T-cell (primary cell): ENCODE measurements at regions not wholly inside any gene's neighbourhood (a gene's known extent, or its start where the extent isn't known, plus 50 kb on each side); places are given as distances from the start of the nearest gene placed in this dataset.

Source experiments
- ATAC-seq, 4 experiments: fragments of 200-7000 bp in 3 of 4; fragments of 150-1000 bp in 1 of 4; cut with Tn5 transposase; replicated peaks in 1 of 4; 1 replicate in 3 of 4; 2 replicates in 1 of 4; pipeline ENCODE4 v1.10.0; 2021; ENCODE audit warnings: moderate library complexity in 3 of 4, mild to moderate bottlenecking in 2 of 4, moderate number of reproducible peaks in 1 of 4
- CTCF ChIA-PET, 2 donors: fragments of 300-600 bp; sonication (Branson Sonifier 250); formaldehyde crosslinking; loops; one replicate each; lab custom pipeline; 2022; ENCODE audit warnings: antibody characterized with exemption in 2 of 2; lab: Charles Lee
- POLR2A ChIA-PET, 2 donors: fragments of 300-600 bp; sonication (Branson Sonifier 250); formaldehyde crosslinking; loops; one replicate each; lab custom pipeline; 2022; ENCODE audit warnings: antibody characterized with exemption in 2 of 2; lab: Charles Lee
- DNase-seq, 35 experiments: peaks; one replicate each; pipeline versions ENCODE4 v3.0.0 to v3.0.0-alpha.2; 2013 to 2023
- H3K27ac ChIP-seq: one replicate; pipeline ENCODE4 v1.5.1; 2013; ENCODE audit warnings: low read length
- H3K27me3 ChIP-seq, 2 experiments: replicated peaks in 1 of 2; 1 replicate in 1 of 2; 2 replicates in 1 of 2; pipeline versions ENCODE4 v1.6.1 to v1.7.0; 2013; ENCODE audit warnings: low read length in 1 of 2, mixed read lengths in 1 of 2; ENCODE audit not compliant: control insufficient read depth in 2 of 2, insufficient read depth in 2 of 2; ENCODE audit errors: extremely low read depth in 1 of 2
- H3K36me3 ChIP-seq, 2 donors: 1 replicate in 1 of 2; 2 replicates in 1 of 2; pipeline versions ENCODE4 v1.6.1 to v1.7.0; 2013; ENCODE audit warnings: low read length in 1 of 2; ENCODE audit not compliant: control insufficient read depth in 2 of 2, insufficient read depth in 1 of 2; ENCODE audit errors: extremely low read depth in 1 of 2
- H3K4me1 ChIP-seq, 2 experiments: 1 replicate in 1 of 2; 2 replicates in 1 of 2; pipeline versions ENCODE4 v1.6.1 to v1.7.0; 2013; ENCODE audit warnings: low read length in 2 of 2, mixed read lengths in 1 of 2; ENCODE audit not compliant: insufficient read depth in 2 of 2, control insufficient read depth in 1 of 2; ENCODE audit errors: extremely low read depth in 1 of 2
- H3K4me3 ChIP-seq, 2 donors: 1 replicate in 1 of 2; 2 replicates in 1 of 2; pipeline versions ENCODE4 v1.5.1 to v1.7.0; 2013; ENCODE audit warnings: mild to moderate bottlenecking in 2 of 2, low read length in 1 of 2, moderate library complexity in 1 of 2; ENCODE audit not compliant: control insufficient read depth in 1 of 2; ENCODE audit errors: extremely low read depth in 1 of 2
- H3K9me3 ChIP-seq: 2 replicates; pipeline ENCODE4 v1.7.0; 2013
- H3K27ac Mint-ChIP-seq, 2 donors: one replicate each; pipeline ENCODE4 v1.8.0; 2020 to 2021; ENCODE audit warnings: mild to moderate bottlenecking in 2 of 2, mixed read lengths in 2 of 2
- H3K27me3 Mint-ChIP-seq, 2 donors: one replicate each; pipeline ENCODE4 v1.8.0; 2021 to 2022; ENCODE audit warnings: mixed read lengths in 2 of 2
- H3K36me3 Mint-ChIP-seq: one replicate; pipeline ENCODE4 v1.8.0; 2021; ENCODE audit warnings: mixed read lengths
- H3K4me1 Mint-ChIP-seq, 3 donors: one replicate each; pipeline ENCODE4 v1.8.0; 2020 to 2022; ENCODE audit warnings: mixed read lengths in 3 of 3, mild to moderate bottlenecking in 1 of 3
- H3K4me3 Mint-ChIP-seq, 3 donors: one replicate each; pipeline ENCODE4 v1.8.0; 2020 to 2022; ENCODE audit warnings: mild to moderate bottlenecking in 3 of 3, mixed read lengths in 3 of 3, moderate library complexity in 3 of 3
- H3K9me3 Mint-ChIP-seq, 3 donors: one replicate each; pipeline ENCODE4 v1.8.0; 2020 to 2022; ENCODE audit warnings: mixed read lengths in 3 of 3
- WGBS: methylation state at CpG from one replicate; pipeline ENCODE4 v1.1.5; 2013; ENCODE audit warnings: missing lambda C conversion rate; ENCODE audit not compliant: insufficient coverage; 5-methylcytosine and 5-hydroxymethylcytosine counted together

DNA sequence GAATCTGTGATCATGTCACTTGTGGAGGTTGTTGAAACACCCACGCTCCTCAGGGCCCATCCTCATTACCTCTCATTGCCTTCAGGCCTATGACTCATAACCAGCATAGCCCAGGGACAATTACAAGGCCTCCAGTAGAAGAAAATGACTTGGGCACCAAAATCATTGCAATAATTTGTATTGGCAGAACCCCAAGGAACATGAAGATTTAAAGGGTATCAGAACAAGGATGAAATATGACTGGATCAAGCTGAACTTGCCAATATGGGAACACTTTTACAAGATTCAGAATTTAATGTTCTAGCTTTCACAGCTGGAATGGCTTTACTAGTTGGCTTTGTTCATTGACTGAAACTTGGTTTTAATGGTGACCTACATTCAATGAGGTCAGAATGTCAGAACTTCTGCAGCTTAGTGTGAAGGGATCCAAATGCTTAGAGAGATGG is 156.4 kb downstream of the COPS8 start:
- WGBS: no CpG with 5 or more reads among the region's 1 CpG
- H3K27ac Mint-ChIP-seq: no peak overlapping the region

DNA sequence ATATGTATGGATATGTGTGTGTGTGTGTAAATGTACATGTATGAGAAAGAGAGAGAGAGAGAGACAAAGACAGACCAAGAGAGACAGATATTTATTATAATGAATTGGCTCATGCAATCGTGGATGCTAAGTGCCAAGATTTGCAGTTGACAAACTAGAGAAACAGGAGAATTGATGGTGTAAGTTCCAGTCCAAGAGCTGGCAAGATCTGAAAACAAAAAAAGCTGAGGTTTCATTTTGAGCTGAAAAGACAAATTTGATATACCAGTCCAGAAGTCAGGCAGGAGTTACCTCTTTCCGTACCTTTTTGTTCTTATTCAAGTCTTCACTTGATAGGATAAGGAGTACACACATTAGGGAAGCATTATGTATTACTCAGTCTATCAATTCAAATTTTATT is 157.8 kb downstream of the COPS8 start:
- H3K27ac Mint-ChIP-seq: no peak overlapping the region
- Histone ChIP-seq H3K4me1 (no peaks in the 10 kb centered on the region), H3K9me3 (peaks cover 2% of the 10 kb centered on the region), H3K36me3 (no peaks in the 10 kb centered on the region), H3K27me3 (no peaks in the 10 kb centered on the region), H3K27ac (no peak overlapping the region), H3K4me3 (no peak overlapping the region)
- ATAC-seq (no peak), DNase-seq (no peak)
- H3K9me3 Mint-ChIP-seq: peaks cover 10 to 25% (median 15%) of the 10 kb centered on the region in 3 donors
- WGBS: 29% methylated on average over 1 of the region's 2 CpGs
- H3K4me3 Mint-ChIP-seq: no peak overlapping the region
- no peaks in the 10 kb centered on the region for H3K36me3 Mint-ChIP-seq
- peaks cover 2 to 13% of the 10 kb centered on the region in 2 donors for H3K27me3 Mint-ChIP-seq
- POLR2A ChIA-PET: no interaction called here
- H3K4me1 Mint-ChIP-seq: no peaks in the 10 kb centered on the region
- CTCF ChIA-PET: no interaction called here

More for the DNA sequence above, 156.4 kb downstream of the COPS8 start:
- peaks cover 10 to 25% (median 15%) of the 10 kb centered on the region in 3 donors for H3K9me3 Mint-ChIP-seq
- H3K4me3 Mint-ChIP-seq: no peak overlapping the region
- H3K4me1 Mint-ChIP-seq: no peaks in the 10 kb centered on the region
- no peak for ATAC-seq
- H3K27me3 Mint-ChIP-seq: peaks cover 2 to 18% of the 10 kb centered on the region in 2 donors
- H3K9me3 ChIP-seq: peaks cover 2% of the 10 kb centered on the region
- H3K27me3 ChIP-seq: peaks cover 0 to 3% of the 10 kb centered on the region in 2 experiments
- ChIA-PET CTCF (no interaction called here), POLR2A (no interaction called here)
- no peak for DNase-seq
- H3K36me3 Mint-ChIP-seq: no peaks in the 10 kb centered on the region
- H3K27ac ChIP-seq: no peak overlapping the region
- H3K36me3 ChIP-seq: no peaks in the 10 kb centered on the region
- no peaks in the 10 kb centered on the region for H3K4me1 ChIP-seq
- no peak overlapping the region for H3K4me3 ChIP-seq

DNA sequence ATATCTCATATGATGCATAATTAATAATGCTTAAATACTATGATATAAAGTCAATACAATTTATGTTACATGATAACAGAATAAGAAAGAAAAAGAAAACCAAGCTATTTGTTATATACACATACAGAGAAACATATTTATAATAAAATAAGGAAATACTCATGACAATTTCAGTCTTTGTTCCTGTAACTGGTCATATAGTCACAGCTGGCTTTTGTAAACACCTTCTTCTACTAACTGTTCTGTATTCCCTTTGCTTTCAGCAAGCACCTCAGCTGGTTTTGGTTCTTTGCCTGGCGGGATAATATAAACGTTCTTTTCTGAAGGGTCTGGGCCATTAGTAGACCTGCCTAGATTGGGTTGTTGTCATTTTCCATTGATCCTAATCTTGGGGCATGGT is 158.5 kb downstream of the COPS8 start:
- Histone ChIP-seq H3K27ac (no peak overlapping the region), H3K9me3 (peaks cover 2% of the 10 kb centered on the region), H3K27me3 (no peaks in the 10 kb centered on the region), H3K36me3 (no peaks in the 10 kb centered on the region), H3K4me3 (no peak overlapping the region), H3K4me1 (no peaks in the 10 kb centered on the region)
- H3K27me3 Mint-ChIP-seq: peaks cover 8 to 17% of the 10 kb centered on the region in 2 donors
- no peaks in the 10 kb centered on the region for H3K4me1 Mint-ChIP-seq
- H3K36me3 Mint-ChIP-seq: no peaks in the 10 kb centered on the region
- ChIA-PET POLR2A (no interaction called here), CTCF (interaction anchor here in 1 of 2 donors (0.6 kb wide), 1 partner anchor 25 kb away, joined by 6 read pairs; no protein-coding TSS in a partner anchor)
- 40% methylated on average over 1 of the region's 2 CpGs for WGBS
- no peak overlapping the region for H3K27ac Mint-ChIP-seq
- peaks cover 10 to 25% (median 15%) of the 10 kb centered on the region in 3 donors for H3K9me3 Mint-ChIP-seq
- H3K4me3 Mint-ChIP-seq: no peak overlapping the region
- no peak for DNase-seq
- ATAC-seq: no peak

DNA sequence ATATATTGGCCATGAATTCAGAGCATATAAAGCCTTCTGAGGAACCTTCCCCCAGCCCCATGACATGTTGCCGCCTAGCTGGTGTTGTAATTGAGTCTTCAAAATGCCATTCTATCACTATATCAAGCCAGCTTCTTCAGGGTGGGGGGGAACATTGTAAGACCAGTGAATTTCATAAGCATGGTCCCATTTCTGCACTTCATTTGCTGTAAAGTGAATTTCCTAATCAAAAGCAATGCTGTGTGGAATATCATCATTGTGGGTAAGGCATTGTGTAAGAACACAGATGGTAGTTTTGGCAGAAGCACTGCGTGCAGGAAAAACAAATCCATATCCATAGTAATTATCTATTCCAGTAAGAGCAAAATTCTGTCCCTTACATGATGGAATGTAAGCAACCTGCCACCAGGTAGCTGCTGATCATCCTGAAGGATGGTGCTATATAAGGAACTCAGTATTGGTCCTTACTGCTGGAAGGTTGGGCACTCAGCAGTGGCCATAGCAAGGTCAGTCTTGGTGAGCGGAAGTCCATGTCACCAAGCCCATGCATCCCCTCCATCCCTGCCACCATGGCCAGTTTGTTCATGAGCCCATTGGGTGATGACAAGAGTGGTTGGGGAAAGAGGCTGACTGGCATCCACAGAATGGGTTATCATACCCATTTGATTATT is 159.4 kb downstream of the COPS8 start:
- POLR2A ChIA-PET: no interaction called here
- Mint-ChIP-seq H3K4me1 (no peaks in the 10 kb centered on the region), H3K9me3 (peaks cover 10 to 25% (median 15%) of the 10 kb centered on the region in 3 donors), H3K36me3 (no peaks in the 10 kb centered on the region), H3K27me3 (peaks cover 14 to 22% of the 10 kb centered on the region in 2 donors), H3K27ac (no peak overlapping the region), H3K4me3 (no peak overlapping the region)
- no peaks in the 10 kb centered on the region for H3K4me1 ChIP-seq
- CTCF ChIA-PET: no interaction called here
- H3K27me3 ChIP-seq: no peaks in the 10 kb centered on the region
- DNase-seq (no peak), ATAC-seq (no peak)
- H3K9me3 ChIP-seq: peaks cover 2% of the 10 kb centered on the region
- no peaks in the 10 kb centered on the region for H3K36me3 ChIP-seq
- H3K4me3 ChIP-seq: no peak overlapping the region
- no peak overlapping the region for H3K27ac ChIP-seq
- no CpG with 5 or more reads among the region's 3 CpGs for WGBS

DNA sequence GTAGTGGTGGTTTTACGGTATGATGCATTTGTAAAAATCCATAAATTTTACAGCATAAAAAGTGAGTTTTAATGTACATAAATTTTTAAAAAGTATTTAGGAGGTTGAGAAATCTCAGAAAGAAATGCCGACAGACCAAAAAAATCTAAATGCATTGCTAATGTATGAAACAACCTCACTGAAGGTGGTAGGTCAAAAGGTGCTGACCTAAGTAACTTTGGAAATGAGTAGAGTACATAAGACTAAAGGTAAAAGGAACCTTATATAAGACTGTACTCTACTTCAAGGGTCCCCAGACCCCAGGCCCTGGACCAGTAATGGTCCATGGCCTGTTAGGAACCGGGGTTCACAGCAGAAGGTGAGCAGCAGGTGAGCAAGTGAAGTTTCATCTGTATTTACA is 163.4 kb downstream of the COL6A3 start:
- CTCF ChIA-PET: no interaction called here
- no peak overlapping the region for H3K27ac Mint-ChIP-seq
- H3K4me3 Mint-ChIP-seq: no peak overlapping the region
- H3K27me3 Mint-ChIP-seq: peaks cover 16 to 32% of the 10 kb centered on the region in 2 donors
- H3K4me1 ChIP-seq: no peaks in the 10 kb centered on the region
- no peaks in the 10 kb centered on the region for H3K36me3 ChIP-seq
- POLR2A ChIA-PET: no interaction called here
- no peak overlapping the region for H3K27ac ChIP-seq
- H3K9me3 Mint-ChIP-seq: no peaks in the 10 kb centered on the region
- 71% methylated on average over 1 of the region's 3 CpGs for WGBS
- no peak for DNase-seq
- no peaks in the 10 kb centered on the region for H3K9me3 ChIP-seq
- no peaks in the 10 kb centered on the region for H3K4me1 Mint-ChIP-seq
- H3K36me3 Mint-ChIP-seq: no peaks in the 10 kb centered on the region
- H3K4me3 ChIP-seq: no peak overlapping the region
- peaks cover 0 to 5% of the 10 kb centered on the region in 2 experiments for H3K27me3 ChIP-seq
- ATAC-seq: no peak

DNA sequence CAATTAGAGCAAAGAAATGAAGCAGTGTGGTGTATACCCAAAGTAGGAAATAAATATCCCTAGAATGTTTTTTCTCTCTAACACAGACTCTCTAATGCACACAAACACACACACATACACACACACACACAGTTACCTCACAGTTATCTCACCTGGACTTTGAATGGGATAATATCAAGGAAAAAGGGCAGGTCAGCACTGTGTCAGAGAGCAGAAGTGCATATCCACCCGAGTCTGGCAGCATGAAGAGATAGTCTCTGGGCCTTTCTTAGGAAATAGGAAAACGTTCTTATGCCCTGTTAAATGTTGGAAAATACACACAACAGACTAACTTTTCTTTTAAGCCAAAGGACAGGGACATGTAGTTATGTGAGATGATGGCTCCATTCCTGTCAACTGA is 162.0 kb downstream of the COL6A3 start:
- H3K36me3 ChIP-seq: no peaks in the 10 kb centered on the region
- Mint-ChIP-seq H3K27ac (no peak overlapping the region), H3K36me3 (no peaks in the 10 kb centered on the region), H3K9me3 (no peaks in the 10 kb centered on the region), H3K4me1 (no peaks in the 10 kb centered on the region), H3K27me3 (peaks cover 16 to 33% of the 10 kb centered on the region in 2 donors), H3K4me3 (no peak overlapping the region)
- WGBS: 60% methylated on average over 1 of the region's 2 CpGs
- peaks cover 0 to 11% of the 10 kb centered on the region in 2 experiments for H3K27me3 ChIP-seq
- no peak for ATAC-seq
- H3K27ac ChIP-seq: no peak overlapping the region
- CTCF ChIA-PET: no interaction called here
- H3K9me3 ChIP-seq: no peaks in the 10 kb centered on the region
- no peaks in the 10 kb centered on the region for H3K4me1 ChIP-seq
- DNase-seq: no peak
- POLR2A ChIA-PET: no interaction called here
- H3K4me3 ChIP-seq: no peak overlapping the region
